Activated CD4-positive, alpha-beta T cell treated with anti-CD3 and anti-CD28 coated beads, Interleukin-2, amount 50 U/mL, for 16 hours (primary cell): ENCODE measurements at regions not wholly inside any gene's neighbourhood (a gene's known extent, or its start where the extent isn't known, plus 50 kb on each side); places are given as distances from the start of the nearest gene placed in this dataset.
A peak's percentile ranks its signal among the peaks of the same experiment; 100 is the strongest.

Experiments used
- DNase-seq: peaks from one replicate; pipeline ENCODE4 v3.0.0-alpha.2; 2020

DNA sequence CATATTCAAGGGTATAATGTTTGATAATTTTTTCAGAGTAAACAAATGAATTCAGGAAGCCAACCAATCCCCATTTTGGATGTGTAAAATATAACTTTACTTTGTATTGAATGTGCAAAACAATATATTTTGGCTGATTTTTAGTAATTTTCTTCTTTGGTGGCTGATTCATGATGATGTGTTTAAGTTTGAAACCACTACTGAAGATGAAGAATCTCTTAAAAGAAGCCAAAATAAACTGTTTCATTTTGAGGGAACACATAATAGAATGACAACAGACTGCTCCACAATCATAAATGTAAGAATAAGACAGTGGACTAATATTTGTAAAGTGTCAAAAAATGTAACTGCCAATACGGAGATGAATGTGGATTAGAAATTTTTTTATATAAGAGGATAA lies 52.5 kb upstream of the TRIM43 start:
- no peak for DNase-seq

DNA sequence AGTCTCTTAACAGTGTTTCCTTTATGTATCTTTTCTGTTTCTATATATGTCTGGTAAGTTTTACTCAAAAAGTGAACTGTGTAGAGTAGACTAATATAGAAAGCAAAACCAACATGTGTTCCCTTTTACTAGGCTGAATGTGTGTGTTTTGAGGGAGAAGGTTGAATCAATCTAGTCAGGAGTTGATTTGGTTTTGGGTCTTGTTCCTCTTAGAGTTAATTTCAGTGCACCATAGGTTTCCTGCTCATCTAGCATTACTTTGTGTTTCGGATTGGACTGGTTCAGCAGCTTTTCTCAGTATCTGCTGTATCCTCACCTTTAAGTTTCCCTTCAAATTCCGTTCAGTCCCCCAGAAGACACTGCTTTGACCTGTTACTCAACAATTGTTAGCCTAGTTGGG lies 52.0 kb upstream of the TRIM43 start:
- DNase-seq = peak; percentile 73
